PC-9 (cell line): ENCODE measurements at regions not wholly inside any gene's neighbourhood (a gene's known extent, or its start where the extent isn't known, plus 50 kb on each side); places are given as distances from the start of the nearest gene placed in this dataset.
"Not testable (repeated sequence)": the region's sequence is repeated elsewhere in the genome, so short reads cannot be mapped to it uniquely, and the experiment has no call there.

ENCODE experiments used
- BruUV-seq: library from RNA; stranded (reverse); fragments of 400-500 nt; replicated peaks from 2 replicates; lab custom pipeline; 2021; lab: Mats Ljungman, UMichigan
- CTCF ChIA-PET: fragments of 300-600 bp; sonication (Branson Sonifier 250); formaldehyde crosslinking; loops from one replicate; lab custom pipeline; 2022; ENCODE audit warnings: antibody characterized with exemption; lab: Charles Lee
- POLR2A ChIA-PET: fragments of 300-600 bp; sonication (Branson Sonifier 250); formaldehyde crosslinking; loops from one replicate; lab custom pipeline; 2022; ENCODE audit warnings: antibody characterized with exemption; ENCODE audit not compliant: unreplicated experiment; lab: Charles Lee
- DNase-seq, 2 experiments: peaks; one replicate each; pipeline versions ENCODE4 v3.0.0 to v3.0.0-alpha.2; 2015 to 2022; ENCODE audit warnings: mixed read lengths in 1 of 2
- H2AFZ ChIP-seq: fragments of 200-600 bp; sonication (generic); 2 replicates; pipeline ENCODE4 v1.8.1; 2017; ENCODE audit warnings: antibody characterized with exemption
- H3F3A ChIP-seq: fragments of 200-600 bp; sonication (generic); 2 replicates; pipeline ENCODE4 v1.8.1; 2017; ENCODE audit warnings: antibody characterized with exemption, mild to moderate bottlenecking, low read depth; ENCODE audit not compliant: insufficient read depth
- H3K27ac ChIP-seq: fragments of 200-600 bp; sonication (generic); 2 replicates; pipeline ENCODE4 v1.6.1; 2016; ENCODE audit warnings: mixed run types
- H3K27me3 ChIP-seq: fragments of 200-600 bp; sonication (generic); 2 replicates; pipeline ENCODE4 v1.6.1; 2016; ENCODE audit warnings: low read depth, mixed run types; ENCODE audit not compliant: insufficient read depth
- H3K36me3 ChIP-seq: fragments of 200-600 bp; sonication (generic); 2 replicates; pipeline ENCODE4 v1.6.1; 2016; ENCODE audit warnings: low read depth, mixed run types
- H3K4me1 ChIP-seq: fragments of 200-600 bp; sonication (generic); replicated peaks from 2 replicates; pipeline ENCODE4 v1.6.1; 2016; ENCODE audit warnings: mixed run types; ENCODE audit not compliant: insufficient read depth
- H3K4me2 ChIP-seq: fragments of 200-600 bp; sonication (generic); 2 replicates; pipeline ENCODE4 v1.6.1; 2017; ENCODE audit warnings: mixed run types
- H3K4me3 ChIP-seq: fragments of 200-600 bp; sonication (generic); 2 replicates; pipeline ENCODE4 v1.6.1; 2016; ENCODE audit warnings: mixed run types
- H3K79me2 ChIP-seq: fragments of 200-600 bp; sonication (generic); 2 replicates; pipeline ENCODE4 v1.6.1; 2017; ENCODE audit warnings: low read depth, mixed run types
- H3K9me2 ChIP-seq: fragments of 200-600 bp; sonication (generic); 2 replicates; pipeline ENCODE4 v1.8.1; 2017; ENCODE audit warnings: mild to moderate bottlenecking; ENCODE audit not compliant: insufficient read depth
- H3K9me3 ChIP-seq: fragments of 200-600 bp; sonication (generic); 2 replicates; pipeline ENCODE4 v1.8.1; 2016; ENCODE audit warnings: low read depth; ENCODE audit not compliant: insufficient read depth
- H4K20me1 ChIP-seq: fragments of 200-600 bp; sonication (generic); 2 replicates; pipeline ENCODE4 v1.8.1; 2017; ENCODE audit not compliant: insufficient read depth
- EZH2 ChIP-seq: fragments of 200-600 bp; sonication (generic); IDR thresholded peaks from 2 replicates; pipeline ENCODE4 v1.8.0; 2017; ENCODE audit warnings: antibody characterized with exemption, low read depth
- intact Hi-C: fragments of 100-400 bp; cut with micrococcal nuclease; formaldehyde crosslinking; loops from one replicate; pipeline ENCODE4 v1.10.0; 2022; ENCODE audit not compliant: unreplicated experiment
- TF ChIP-seq, protein P1 (sequence below): fragments of 200-600 bp; sonication (generic); conservative IDR thresholded peaks from 2 replicates; pipeline ENCODE4 v1.6.1; 2017; ENCODE audit warnings: mixed run types, antibody characterized with exemption, mild to moderate bottlenecking, moderate library complexity

DNA sequence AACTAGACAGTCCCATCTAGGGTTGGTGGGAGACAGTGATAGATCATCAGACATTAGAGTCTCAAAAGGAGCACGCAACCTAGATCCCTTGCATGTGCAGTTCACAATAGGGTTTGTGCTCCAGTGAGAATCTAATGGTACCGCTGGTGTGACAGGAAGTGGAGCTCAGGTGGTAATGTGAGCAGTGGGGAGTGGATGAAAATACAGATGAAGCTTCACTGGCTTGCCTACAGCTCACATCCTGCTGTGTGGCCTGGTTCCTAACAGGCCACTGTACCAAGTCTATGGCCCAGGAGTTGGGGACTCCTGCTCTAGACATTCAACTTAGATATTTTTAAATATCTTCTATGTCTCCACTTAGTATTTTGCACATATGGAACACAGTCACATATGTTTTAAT, 231.1 kb upstream of the NRIP1 start:
- Histone ChIP-seq H3F3A (peaks cover 16% of the 10 kb centered on the region), H3K79me2 (no peaks in the 10 kb centered on the region), H3K4me1 (peaks cover 30% of the 10 kb centered on the region), H3K4me3 (no peak overlapping the region), H3K9me2 (no peaks in the 10 kb centered on the region), H3K4me2 (no peak overlapping the region), H3K27me3 (no peaks in the 10 kb centered on the region), H3K9me3 (no peaks in the 10 kb centered on the region), H2AFZ (no peak overlapping the region), H3K36me3 (no peaks in the 10 kb centered on the region), H3K27ac (no peak overlapping the region), H4K20me1 (no peaks in the 10 kb centered on the region)
- ChIA-PET CTCF (no interaction called here), POLR2A (no interaction called here)
- TF ChIP-seq, protein P1, sequence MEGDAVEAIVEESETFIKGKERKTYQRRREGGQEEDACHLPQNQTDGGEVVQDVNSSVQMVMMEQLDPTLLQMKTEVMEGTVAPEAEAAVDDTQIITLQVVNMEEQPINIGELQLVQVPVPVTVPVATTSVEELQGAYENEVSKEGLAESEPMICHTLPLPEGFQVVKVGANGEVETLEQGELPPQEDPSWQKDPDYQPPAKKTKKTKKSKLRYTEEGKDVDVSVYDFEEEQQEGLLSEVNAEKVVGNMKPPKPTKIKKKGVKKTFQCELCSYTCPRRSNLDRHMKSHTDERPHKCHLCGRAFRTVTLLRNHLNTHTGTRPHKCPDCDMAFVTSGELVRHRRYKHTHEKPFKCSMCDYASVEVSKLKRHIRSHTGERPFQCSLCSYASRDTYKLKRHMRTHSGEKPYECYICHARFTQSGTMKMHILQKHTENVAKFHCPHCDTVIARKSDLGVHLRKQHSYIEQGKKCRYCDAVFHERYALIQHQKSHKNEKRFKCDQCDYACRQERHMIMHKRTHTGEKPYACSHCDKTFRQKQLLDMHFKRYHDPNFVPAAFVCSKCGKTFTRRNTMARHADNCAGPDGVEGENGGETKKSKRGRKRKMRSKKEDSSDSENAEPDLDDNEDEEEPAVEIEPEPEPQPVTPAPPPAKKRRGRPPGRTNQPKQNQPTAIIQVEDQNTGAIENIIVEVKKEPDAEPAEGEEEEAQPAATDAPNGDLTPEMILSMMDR, result no peak
- no peak for TF ChIP-seq EZH2
- no TSS peak for BruUV-seq
- intact Hi-C loops, result no loop called here
- DNase-seq, result no peak

DNA sequence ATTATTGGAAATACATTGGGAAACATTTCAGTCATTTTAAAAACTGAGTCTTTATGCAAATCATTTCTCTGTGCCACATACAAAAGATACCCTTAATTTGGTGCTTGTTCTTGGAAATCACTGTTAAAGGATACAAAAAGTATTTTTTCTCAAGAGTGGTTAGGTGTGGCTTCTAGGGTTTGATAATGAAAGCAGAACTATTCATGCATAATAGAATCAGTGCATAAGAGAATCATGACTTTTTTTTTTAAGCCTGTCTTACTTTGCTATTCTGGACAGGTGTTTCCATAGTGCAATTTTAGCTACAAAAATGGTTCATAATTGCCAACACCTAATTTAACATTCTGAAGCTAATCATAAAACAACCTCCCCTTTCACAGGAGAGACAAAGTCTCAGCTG, 233.0 kb upstream of the NRIP1 start:
- CTCF ChIA-PET, result no interaction called here
- Histone ChIP-seq H3F3A (peaks cover 12% of the 10 kb centered on the region), H2AFZ (no peak overlapping the region), H3K9me3 (no peaks in the 10 kb centered on the region), H3K4me2 (no peak overlapping the region), H3K4me1 (peaks cover 13% of the 10 kb centered on the region), H3K27ac (no peak overlapping the region), H3K27me3 (no peaks in the 10 kb centered on the region), H4K20me1 (no peaks in the 10 kb centered on the region), H3K79me2 (no peaks in the 10 kb centered on the region), H3K36me3 (no peaks in the 10 kb centered on the region), H3K4me3 (no peak overlapping the region), H3K9me2 (no peaks in the 10 kb centered on the region)
- POLR2A ChIA-PET, result no interaction called here
- intact Hi-C loops, result no loop called here
- no peak for TF ChIP-seq EZH2
- TF ChIP-seq, protein P1, result no peak
- DNase-seq, result no peak
- no TSS peak for BruUV-seq

DNA sequence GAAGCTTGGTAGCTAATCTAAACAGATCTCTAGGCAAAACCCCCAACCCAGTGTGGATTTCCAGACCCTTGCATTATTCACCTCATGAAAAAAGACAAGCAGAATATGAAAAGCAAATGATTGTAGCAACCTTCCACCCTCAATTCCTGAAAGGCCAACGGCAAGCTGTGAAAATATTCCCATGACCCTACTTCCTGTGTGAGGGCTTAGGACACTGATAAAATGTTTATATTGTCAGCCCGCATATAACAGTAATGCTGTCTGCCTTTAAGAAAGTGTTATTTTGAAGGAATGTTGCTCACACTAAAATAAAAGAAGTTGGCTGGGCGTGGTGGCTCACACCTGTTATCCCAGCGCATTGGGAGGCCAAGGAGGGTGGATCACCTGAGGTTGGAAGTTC, 233.5 kb upstream of the NRIP1 start:
- POLR2A ChIA-PET, result no interaction called here
- CTCF ChIA-PET, result no interaction called here
- BruUV-seq, result no TSS peak
- Histone ChIP-seq H2AFZ (no peak overlapping the region), H3K27me3 (no peaks in the 10 kb centered on the region), H3K4me1 (peaks cover 9% of the 10 kb centered on the region), H3K27ac (no peak overlapping the region), H3K4me3 (no peak overlapping the region), H4K20me1 (no peaks in the 10 kb centered on the region), H3K9me3 (no peaks in the 10 kb centered on the region), H3F3A (peaks cover 7% of the 10 kb centered on the region), H3K4me2 (no peak overlapping the region), H3K9me2 (no peaks in the 10 kb centered on the region), H3K79me2 (no peaks in the 10 kb centered on the region), H3K36me3 (no peaks in the 10 kb centered on the region)
- TF ChIP-seq, protein P1, result no peak
- no peak for TF ChIP-seq EZH2
- no peak for DNase-seq
- intact Hi-C loops, result no loop called here

DNA sequence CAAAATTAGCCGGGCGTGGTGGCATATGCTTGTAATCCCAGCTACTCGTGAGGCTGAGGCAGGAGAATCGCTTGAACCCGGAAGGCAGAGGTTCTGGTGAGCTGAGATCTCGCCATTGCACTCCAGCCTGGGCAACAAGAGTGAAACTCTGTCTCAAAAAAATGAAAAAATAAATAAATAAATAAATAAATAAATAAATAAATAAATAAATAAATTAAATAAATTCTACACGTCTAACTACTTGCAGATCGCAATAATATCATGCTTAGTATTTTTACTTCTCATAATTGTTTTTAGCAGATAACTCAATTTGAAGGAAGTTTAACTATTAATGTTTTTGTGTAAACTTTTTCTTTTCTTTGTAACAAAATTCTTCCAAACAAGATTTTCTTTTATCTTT, 234.0 kb upstream of the NRIP1 start:
- H3K79me2 ChIP-seq, H3K4me1 ChIP-seq, H3K4me3 ChIP-seq, BruUV-seq, DNase-seq, H4K20me1 ChIP-seq, POLR2A ChIA-PET, intact Hi-C loops, H3K36me3 ChIP-seq, H3F3A ChIP-seq, H3K9me3 ChIP-seq, H3K9me2 ChIP-seq, H3K27ac ChIP-seq, H2AFZ ChIP-seq, H3K4me2 ChIP-seq, CTCF ChIA-PET, H3K27me3 ChIP-seq: not testable (repeated sequence)
